ENCODE measurements at regions not wholly inside any gene's neighbourhood (a gene's known extent, or its start where the extent isn't known, plus 50 kb on each side); places are given as distances from the start of the nearest gene placed in this dataset.

DNA sequence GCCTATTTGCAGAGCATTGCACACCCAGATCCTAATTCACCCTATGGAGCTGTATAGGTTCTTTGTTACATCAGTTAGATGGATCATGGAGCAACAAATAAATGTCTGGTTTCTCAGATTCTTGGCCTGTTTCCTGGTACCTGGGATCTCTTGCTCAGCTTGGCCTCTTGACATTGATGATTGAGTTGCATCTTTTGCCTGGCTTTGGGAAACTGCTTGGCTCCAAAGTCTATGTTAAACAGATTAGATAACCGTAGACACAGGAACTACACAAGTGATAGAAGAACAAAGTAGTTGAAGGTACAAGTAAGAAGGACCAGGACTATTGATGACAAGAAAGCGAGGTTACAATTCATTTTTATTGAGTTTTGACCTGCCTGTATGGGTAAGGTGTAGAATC lies 77.3 kb downstream of the TMEM100 start:
- H3K23me2 ChIP-seq (ENCODE audit: low read depth, low read length): no peaks in the 10 kb centered on the region
- no peak overlapping the region for H4K8ac ChIP-seq (ENCODE audit: extremely low read depth, insufficient read depth, low read length)
- no peak overlapping the region for H2BK5ac ChIP-seq (ENCODE audit: low read depth, low read length)
- H3K27ac ChIP-seq (ENCODE audit: low read depth, low read length): no peak overlapping the region
- no peaks in the 10 kb centered on the region for H3K36me3 ChIP-seq (ENCODE audit: control insufficient read depth in 2 of 4, insufficient read depth in 4 of 4, low read length in 3 of 4)
- no peak overlapping the region for H2AK5ac ChIP-seq (ENCODE audit: low read depth, low read length)
- H3K14ac ChIP-seq (ENCODE audit: insufficient read length): no peak overlapping the region
- no peak overlapping the region for H3K23ac ChIP-seq (ENCODE audit: insufficient read length)
- 94% methylated on average over 2 of the region's 2 CpGs; no CpG with 5 or more reads in 1 of the 2 experiments for WGBS, 2 experiments (ENCODE audit: extremely low coverage in 1 of 2, insufficient coverage in 1 of 2, insufficient read length in 1 of 2, insufficient replicate concordance in 2 of 2, low coverage in 1 of 2, low lambda C conversion rate in 2 of 2, missing lambda C conversion rate in 1 of 2)
- H2BK15ac ChIP-seq (ENCODE audit: low read length): no peak overlapping the region
- peaks cover 0 to 5% (median 0%) of the 10 kb centered on the region in 4 experiments; a peak in 2 of 7 replicates for H3K4me1 ChIP-seq (replicated peaks in 1 of 4; ENCODE audit: control insufficient read depth in 3 of 4, insufficient read depth in 4 of 4, low read length in 3 of 4)
- no peak overlapping the region for H2BK120ac ChIP-seq (replicated peaks; ENCODE audit: low read depth, low read length)
- DNase-seq (ENCODE audit: low read depth in 1 of 2, low spot score in 2 of 2) (no peak), FAIRE-seq (no peak)
- no peak overlapping the region for H2BK12ac ChIP-seq (ENCODE audit: low read depth, low read length)
- no peak overlapping the region for H4K91ac ChIP-seq (replicated peaks; ENCODE audit: insufficient read length, low read length)
- no peaks in the 10 kb centered on the region for H3K27me3 ChIP-seq (replicated peaks in 1 of 4; ENCODE audit: control insufficient read depth in 3 of 4, extremely low read depth in 1 of 4, insufficient read depth in 3 of 4, low read length in 3 of 4)
- no peak overlapping the region for H2BK20ac ChIP-seq (ENCODE audit: low read length)
- no peaks in the 10 kb centered on the region; a peak in 1 of 4 replicates for H3K9me3 ChIP-seq (ENCODE audit: insufficient read depth in 2 of 2, low read depth in 1 of 2, low read length in 1 of 2)
- no peak overlapping the region for H3K4me2 ChIP-seq (ENCODE audit: insufficient read depth in 1 of 2, low read depth in 2 of 2, low read length in 2 of 2)
- no peaks in the 10 kb centered on the region for H3K79me2 ChIP-seq (ENCODE audit: control insufficient read depth in 1 of 2, insufficient read depth in 2 of 2, low read length in 2 of 2)
- H4K20me1 ChIP-seq (replicated peaks in 1 of 2; ENCODE audit: control insufficient read depth in 1 of 2, insufficient read depth in 2 of 2, low read length in 2 of 2): no peaks in the 10 kb centered on the region
- no peak overlapping the region for H3K56ac ChIP-seq (replicated peaks; ENCODE audit: insufficient read length, low read depth, low read length)
- H3K79me1 ChIP-seq (ENCODE audit: low read depth, low read length): no peaks in the 10 kb centered on the region
- POLR2A ChIA-PET (ENCODE audit: partially characterized antibody): no interaction called here
- no peak overlapping the region for H2AFZ ChIP-seq (ENCODE audit: low read length)
- no peak overlapping the region for H3K4me3 ChIP-seq (ENCODE audit: extremely low read depth in 1 of 4, insufficient read depth in 2 of 4, low read depth in 3 of 4, low read length in 4 of 4)
- CTCF ChIA-PET (ENCODE audit: partially characterized antibody): interaction anchor here (0.8 to 2.4 kb wide), 3 partner anchors 9 to 119 kb away, joined by 4 to 9 read pairs (median 5); no protein-coding TSS in a partner anchor
- H3K9ac ChIP-seq (replicated peaks in 1 of 4; ENCODE audit: extremely low read depth in 1 of 4, low read depth in 3 of 4, low read length in 3 of 4): no peak overlapping the region
- no peak overlapping the region for H3K4ac ChIP-seq (replicated peaks; ENCODE audit: insufficient read length, low read depth, low read length)
- no peak overlapping the region for H4K5ac ChIP-seq (ENCODE audit: insufficient read length, low read depth, low read length)
- no peak overlapping the region for H3K18ac ChIP-seq (ENCODE audit: extremely low read depth, low read length)
- TF ChIP-seq SIRT6 (IDR thresholded peaks at IDR 0.05; ENCODE audit: low read length) (no peak), TBP (IDR thresholded peaks at IDR 0.05; ENCODE audit: low read depth, low read length) (no peak), POU5F1 (IDR thresholded peaks at IDR 0.05; ENCODE audit: low read depth, low read length) (no peak), SUZ12 (IDR thresholded peaks at IDR 0.05; ENCODE audit: low read length) (no peak), NRF1 (IDR thresholded peaks at IDR 0.05; ENCODE audit: low read depth, low read length) (no peak), RNF2 (IDR thresholded peaks at IDR 0.05; ENCODE audit: borderline replicate concordance, low read depth, low read length, missing control alignments, poor library complexity, severe bottlenecking) (no peak), KDM4A (IDR thresholded peaks at IDR 0.05; ENCODE audit: low read depth, low read length, severe bottlenecking) (no peak), PHF8 (conservative IDR thresholded peaks at IDR 0.05; ENCODE audit: low read depth, low read length) (no peak), MAFK (IDR thresholded peaks at IDR 0.05; ENCODE audit: low read depth, low read length) (no peak), JUN (IDR thresholded peaks at IDR 0.05; ENCODE audit: low read depth, low read length) (no peak), GTF2F1 (IDR thresholded peaks at IDR 0.05; ENCODE audit: borderline replicate concordance, low read depth, low read length) (no peak), EP300 (IDR thresholded peaks at IDR 0.05; ENCODE audit: borderline replicate concordance in 1 of 2, low read depth in 2 of 2, low read length in 2 of 2) (no peak)
- TF ChIP-seq, protein P1, sequence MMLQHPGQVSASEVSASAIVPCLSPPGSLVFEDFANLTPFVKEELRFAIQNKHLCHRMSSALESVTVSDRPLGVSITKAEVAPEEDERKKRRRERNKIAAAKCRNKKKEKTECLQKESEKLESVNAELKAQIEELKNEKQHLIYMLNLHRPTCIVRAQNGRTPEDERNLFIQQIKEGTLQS (IDR thresholded peaks at IDR 0.05; ENCODE audit: insufficient read depth, low read depth, low read length): no peak

All from H1 (cell line).